Upper lobe of left lung (tissue), 4 donors: ENCODE measurements at regions not wholly inside any gene's neighbourhood (a gene's known extent, or its start where the extent isn't known, plus 50 kb on each side); places are given as distances from the start of the nearest gene placed in this dataset.

ENCODE experiments used
- CTCF ChIP-seq, 6 experiments: fragments of 450-650 bp in 4 of 6; fragments of 200-600 bp in 2 of 6; sonication (generic) in 2 of 6; IDR thresholded peaks; one replicate each; pipeline ENCODE4 v1.5.1; 2016 to 2019; ENCODE audit warnings: antibody characterized with exemption in 6 of 6
- EP300 ChIP-seq, 4 donors: sonication (generic); formaldehyde crosslinking; IDR thresholded peaks; one replicate each; pipeline ENCODE4 v1.5.1; 2017; ENCODE audit warnings: antibody characterized with exemption in 4 of 4, control low read depth in 2 of 4

DNA sequence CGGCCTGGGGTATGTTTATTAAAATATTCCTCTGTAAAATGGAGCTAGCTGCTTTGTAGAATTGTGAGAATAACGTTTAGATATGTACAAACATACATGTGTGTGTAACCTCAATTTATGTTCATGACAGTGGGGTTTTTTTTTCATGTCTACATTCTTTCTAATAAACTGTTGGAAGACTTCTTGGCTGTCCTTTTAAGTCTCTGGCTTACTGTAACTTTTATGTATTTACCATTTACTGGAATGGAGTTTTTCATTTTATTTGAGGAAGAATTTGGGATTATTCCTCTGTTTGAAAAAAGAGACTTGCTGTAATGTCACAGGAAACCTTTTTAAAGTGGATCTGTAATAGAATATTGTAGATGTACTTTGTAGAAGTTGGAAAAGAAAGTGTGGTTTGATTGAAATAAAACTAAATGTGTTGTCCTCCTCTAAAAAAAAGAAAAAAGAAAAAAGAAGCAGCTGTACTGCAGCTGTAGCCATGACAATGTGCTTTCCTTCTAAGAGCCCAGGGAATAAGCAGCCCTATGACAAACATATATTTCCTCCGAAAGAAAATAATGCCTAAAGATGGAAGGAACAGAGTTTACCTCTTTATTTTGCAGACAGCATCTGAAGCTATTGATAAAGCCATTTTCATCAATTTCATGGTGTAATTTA is 71.2 kb upstream of the FREM1 start:
- TF ChIP-seq CTCF (IDR thresholded peaks at IDR 0.05) (no peak), EP300 (IDR thresholded peaks at IDR 0.05) (no peak)
